ENCODE measurements at regions not wholly inside any gene's neighbourhood (a gene's known extent, or its start where the extent isn't known, plus 50 kb on each side); places are given as distances from the start of the nearest gene placed in this dataset.

- no peak overlapping the region for H3K4ac ChIP-seq (ENCODE audit: low read depth, low read length)
- H3K36me3 ChIP-seq (ENCODE audit: control insufficient read depth, insufficient read depth, low read length): no peaks in the 10 kb centered on the region
- H4K20me1 ChIP-seq (ENCODE audit: insufficient read depth, low read length): no peaks in the 10 kb centered on the region
- no CpG with 5 or more reads among the region's 5 CpGs for WGBS, 2 experiments (ENCODE audit: extremely low coverage in 2 of 2, insufficient read length in 1 of 2)
- H3K18ac ChIP-seq (ENCODE audit: low read depth, low read length): no peak overlapping the region
- intact Hi-C loops (cut with micrococcal nuclease) (no loop called here), in situ Hi-C loops (cut with MboI; ENCODE audit: low sequenced_read_pairs) (no loop called here), dilution Hi-C loops (cut with HindIII; ENCODE audit: low sequenced_read_pairs, unreplicated experiment) (no loop called here)
- H3K23ac ChIP-seq (ENCODE audit: low read depth, low read length): no peak overlapping the region
- CTCF ChIA-PET: interaction anchor here (1.2 kb wide), 1 partner anchor 25 kb away, joined by 4 read pairs; no protein-coding TSS in a partner anchor
- H4K5ac ChIP-seq (ENCODE audit: low read depth, low read length): no peak overlapping the region
- peaks cover 29% of the 10 kb centered on the region for H3K27me3 ChIP-seq (ENCODE audit: control insufficient read depth, insufficient read depth, low read length)
- no peak for DNase-seq
- no peak overlapping the region for H3K4me2 ChIP-seq (ENCODE audit: low read depth, low read length)
- H4K91ac ChIP-seq (ENCODE audit: insufficient read depth, low read depth, low read length): no peak overlapping the region
- no peaks in the 10 kb centered on the region for H3K9me3 ChIP-seq (ENCODE audit: control insufficient read depth, insufficient read depth, low read length)
- no peak for TF ChIP-seq MAFK (IDR thresholded peaks at IDR 0.05; ENCODE audit: low read depth, low read length)
- no peak for TF ChIP-seq FOS (IDR thresholded peaks at IDR 0.05; ENCODE audit: low read depth, low read length)
- TF ChIP-seq RAD21 (IDR thresholded peaks at IDR 0.05; ENCODE audit: low read length): no peak
- no peak for TF ChIP-seq BHLHE40 (IDR thresholded peaks at IDR 0.05; ENCODE audit: low read depth, low read length)
- TF ChIP-seq SMC3 (IDR thresholded peaks at IDR 0.05; ENCODE audit: low read depth, low read length): no peak
- TF ChIP-seq ELK1 (IDR thresholded peaks at IDR 0.05; ENCODE audit: borderline replicate concordance, low read depth, low read length): no peak
- TF ChIP-seq POLR2A (IDR thresholded peaks at IDR 0.05; ENCODE audit: low read depth, low read length): no peak
- H3K27ac ChIP-seq (ENCODE audit: insufficient read depth, low read length): no peak overlapping the region
- H4K8ac ChIP-seq (ENCODE audit: low read depth in 2 of 2, low read length in 2 of 2): no peak overlapping the region
- H2BK20ac ChIP-seq (ENCODE audit: low read depth, low read length): no peak overlapping the region
- peaks cover 7% of the 10 kb centered on the region; the same call in 1 of the 2 replicates for H3K4me1 ChIP-seq (ENCODE audit: control insufficient read depth, insufficient read depth, low read length)
- no peak overlapping the region for H2BK120ac ChIP-seq (ENCODE audit: low read depth, low read length)
- no peak overlapping the region for H2AFZ ChIP-seq (replicated peaks; ENCODE audit: low read length, poor library complexity)
- H3K79me1 ChIP-seq (ENCODE audit: low read depth in 1 of 2, low read length in 2 of 2): no peaks in the 10 kb centered on the region
- H2AK5ac ChIP-seq (ENCODE audit: low read depth, low read length): no peak overlapping the region
- peaks cover 4% of the 10 kb centered on the region; the same call in 1 of the 2 replicates for H3K9me1 ChIP-seq (ENCODE audit: insufficient read depth, low read length)
- no peak overlapping the region for H3K9ac ChIP-seq (ENCODE audit: low read depth, low read length)
- H2AK9ac ChIP-seq (replicated peaks; ENCODE audit: low read depth, low read length, poor library complexity): no peak overlapping the region
- no peak overlapping the region for H3K4me3 ChIP-seq (ENCODE audit: insufficient read depth, low read depth, low read length)
- BruUV-seq (replicated peaks): no TSS peak
- H3K14ac ChIP-seq (replicated peaks; ENCODE audit: low read depth, low read length): no peak overlapping the region
- H2BK5ac ChIP-seq (ENCODE audit: low read depth, low read length, poor library complexity, severe bottlenecking): no peak overlapping the region
- POLR2A ChIA-PET (ENCODE audit: unreplicated experiment): no interaction called here
- H2BK15ac ChIP-seq (ENCODE audit: low read depth, low read length): no peak overlapping the region
- no peak overlapping the region for H3K56ac ChIP-seq (ENCODE audit: extremely low read depth, insufficient read depth, low read length)
- no peak for ATAC-seq (ENCODE audit: low read depth)
Observed at GRCh38 chrX:68895778-68896177, 67.0 kb downstream of the EFNB1 start.

All from IMR-90 (cell line).